ENCODE measurements at regions not wholly inside any gene's neighbourhood (a gene's known extent, or its start where the extent isn't known, plus 50 kb on each side); places are given as distances from the start of the nearest gene placed in this dataset.

DNA sequence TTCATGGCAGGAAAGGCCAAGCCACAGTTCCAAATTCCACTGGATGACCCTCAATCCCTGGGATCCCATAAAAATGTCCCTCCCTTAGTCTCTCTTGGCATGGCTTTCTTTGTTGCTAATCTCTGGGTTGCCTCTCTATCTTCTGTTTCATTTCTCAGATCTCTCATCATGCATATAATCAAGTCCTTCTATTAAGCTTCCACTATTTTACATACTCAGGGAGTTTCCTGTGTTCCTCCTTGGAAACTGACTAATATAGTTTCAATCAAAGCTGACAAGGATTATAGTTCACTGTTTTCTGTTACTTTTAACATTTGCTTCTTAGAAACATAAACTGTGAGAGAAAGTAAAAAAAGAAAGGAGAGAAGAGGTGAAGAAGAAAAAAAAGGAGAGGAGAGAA is 113.8 kb upstream of the COL8A1 start:
- no peaks in the 10 kb centered on the region for H3K4me1 Mint-ChIP-seq
- no peak overlapping the region for H3K4me3 Mint-ChIP-seq
- ATAC-seq (replicated peaks) (no peak), DNase-seq (no peak)
- peaks cover 0 to 4% of the 10 kb centered on the region in 2 donors for H3K9me3 Mint-ChIP-seq
- H3K36me3 Mint-ChIP-seq: no peaks in the 10 kb centered on the region
- peaks cover 4 to 8% of the 10 kb centered on the region in 2 donors for H3K27me3 Mint-ChIP-seq
- H3K27ac Mint-ChIP-seq: no peak overlapping the region

DNA sequence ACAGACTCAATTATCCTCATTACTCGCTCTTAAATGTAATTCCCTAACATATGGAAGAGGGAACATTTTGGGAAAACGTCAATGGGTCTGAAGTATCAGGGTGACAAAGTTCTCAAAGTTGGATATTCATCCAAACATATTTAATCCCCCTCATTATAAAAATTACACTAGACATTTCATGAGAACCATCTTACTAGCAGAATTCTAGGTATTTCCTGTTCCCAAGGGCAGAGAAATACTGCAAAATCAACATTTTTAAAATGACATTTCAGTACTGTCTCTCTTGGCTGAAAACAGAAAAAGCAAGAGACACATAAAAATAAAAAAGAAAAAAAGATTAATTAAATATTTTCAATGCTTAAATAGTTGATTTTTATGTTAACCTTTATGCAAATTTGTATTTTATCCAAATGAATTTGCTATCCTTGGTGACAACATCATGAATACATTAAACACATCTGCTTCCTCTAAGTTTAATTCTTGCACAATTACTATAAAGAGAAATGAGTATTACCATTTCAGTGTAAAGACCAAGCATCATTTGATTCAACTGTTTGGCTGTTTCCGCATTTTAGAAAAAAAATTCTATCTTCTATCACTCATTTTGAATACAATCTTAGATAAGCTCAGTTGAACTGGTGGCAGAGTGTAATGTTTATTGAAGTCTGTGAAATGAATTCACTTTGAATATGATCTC is 114.8 kb upstream of the COL8A1 start:
- peaks cover 0 to 3% of the 10 kb centered on the region in 2 donors for H3K27me3 Mint-ChIP-seq
- H3K4me3 Mint-ChIP-seq: no peak overlapping the region
- H3K36me3 Mint-ChIP-seq: no peaks in the 10 kb centered on the region
- no peaks in the 10 kb centered on the region for H3K4me1 Mint-ChIP-seq
- H3K27ac Mint-ChIP-seq: no peak overlapping the region
- DNase-seq: no peak
- no peak for ATAC-seq (replicated peaks)
- H3K9me3 Mint-ChIP-seq: peaks cover 0 to 4% of the 10 kb centered on the region in 2 donors

DNA sequence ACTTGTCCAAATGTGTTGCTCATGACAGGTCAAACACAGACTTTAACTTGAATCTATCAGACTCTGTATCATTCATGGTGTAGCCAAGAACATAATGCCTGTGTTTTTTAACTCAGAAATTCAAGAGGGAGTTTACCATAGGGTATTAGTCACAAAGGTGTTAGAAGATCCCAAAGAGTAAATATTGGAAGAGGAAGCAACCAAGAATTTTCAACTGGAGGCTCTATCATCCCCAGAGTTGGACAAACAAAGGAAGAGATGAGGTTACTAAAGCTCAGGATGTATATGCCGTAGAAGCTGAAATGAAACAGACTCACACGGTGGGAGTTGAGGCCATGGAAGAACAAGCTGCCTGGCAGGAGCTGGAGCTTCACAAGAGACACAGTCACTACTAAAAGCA is 116.2 kb upstream of the COL8A1 start:
- no peaks in the 10 kb centered on the region for H3K4me1 Mint-ChIP-seq
- no peaks in the 10 kb centered on the region for H3K36me3 Mint-ChIP-seq
- no peak overlapping the region for H3K4me3 Mint-ChIP-seq
- H3K9me3 Mint-ChIP-seq: peaks cover 0 to 4% of the 10 kb centered on the region in 2 donors
- no peak for DNase-seq
- H3K27ac Mint-ChIP-seq: no peak overlapping the region
- H3K27me3 Mint-ChIP-seq: no peaks in the 10 kb centered on the region
- no peak for ATAC-seq (replicated peaks)

DNA sequence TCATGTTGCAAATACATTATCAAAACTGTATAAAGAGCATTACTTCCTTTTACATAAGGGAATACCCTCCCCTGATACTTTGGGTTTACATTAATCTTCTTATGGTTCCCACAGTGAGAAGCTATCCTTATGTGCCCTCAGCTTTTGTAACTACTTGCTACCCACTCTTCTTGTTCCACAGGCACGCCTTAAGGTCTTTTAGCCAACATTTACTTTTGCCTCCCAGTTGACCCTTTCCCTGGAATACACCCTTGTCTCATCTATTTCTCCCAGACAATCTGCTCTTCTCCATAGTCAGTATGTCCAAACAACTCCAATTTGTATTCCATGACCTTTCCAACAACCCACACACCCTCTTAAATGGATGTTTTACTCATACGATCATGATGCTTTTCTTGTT is 116.8 kb upstream of the COL8A1 start:
- H3K27ac Mint-ChIP-seq: no peak overlapping the region

DNA sequence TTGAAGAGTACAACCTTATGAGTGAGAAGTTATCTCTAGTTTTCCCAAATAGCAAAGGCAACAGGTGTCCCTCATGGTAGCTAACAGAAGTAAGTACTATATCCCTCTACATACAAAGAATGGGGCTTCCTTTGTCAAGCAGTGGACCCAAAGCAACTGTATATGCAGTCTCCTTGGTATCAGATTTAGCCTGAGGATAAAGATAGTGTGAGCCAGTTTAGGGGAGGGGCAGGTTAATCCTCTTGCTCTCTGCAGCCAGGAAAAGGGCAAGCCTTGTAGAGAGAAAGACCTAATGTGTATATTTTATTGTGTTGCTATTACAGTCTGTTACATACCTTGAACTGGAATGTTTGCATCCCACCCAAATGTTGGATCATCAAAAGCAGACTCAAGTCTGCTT is 117.9 kb upstream of the COL8A1 start:
- H3K4me3 Mint-ChIP-seq: no peak overlapping the region
- DNase-seq (no peak), ATAC-seq (replicated peaks) (no peak)
- H3K36me3 Mint-ChIP-seq: no peaks in the 10 kb centered on the region
- H3K9me3 Mint-ChIP-seq: no peaks in the 10 kb centered on the region
- H3K27ac Mint-ChIP-seq: no peak overlapping the region
- H3K4me1 Mint-ChIP-seq: no peaks in the 10 kb centered on the region
- H3K27me3 Mint-ChIP-seq: no peaks in the 10 kb centered on the region

More for the DNA sequence above, 116.8 kb upstream of the COL8A1 start:
- Mint-ChIP-seq H3K9me3 (peaks cover 0 to 4% of the 10 kb centered on the region in 2 donors), H3K4me1 (no peaks in the 10 kb centered on the region), H3K36me3 (no peaks in the 10 kb centered on the region), H3K27me3 (no peaks in the 10 kb centered on the region), H3K4me3 (no peak overlapping the region)
- DNase-seq: no peak
- ATAC-seq (replicated peaks): no peak

DNA sequence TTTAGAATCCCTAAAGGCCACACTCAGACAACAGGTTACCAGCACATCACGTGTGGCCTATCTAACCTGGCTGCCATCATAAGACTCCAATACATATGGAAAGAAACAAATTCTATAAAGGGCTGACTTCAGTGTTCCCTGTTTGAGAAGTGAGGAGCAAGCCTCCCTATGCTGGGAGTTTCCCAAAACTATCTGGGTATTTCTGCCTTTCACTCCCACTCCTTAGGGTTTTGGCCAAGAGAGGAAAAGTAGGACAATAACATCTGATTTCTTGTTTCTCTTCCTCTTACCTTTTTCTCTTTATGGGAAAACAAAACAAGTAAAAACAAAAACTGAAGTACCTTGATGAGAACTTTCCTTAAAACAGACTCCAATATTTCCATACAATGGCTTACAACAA is 121.5 kb upstream of the COL8A1 start:
- Mint-ChIP-seq H3K27ac (no peak overlapping the region), H3K9me3 (no peaks in the 10 kb centered on the region), H3K4me3 (no peak overlapping the region), H3K36me3 (no peaks in the 10 kb centered on the region), H3K4me1 (no peaks in the 10 kb centered on the region), H3K27me3 (no peaks in the 10 kb centered on the region)
- no peak for DNase-seq
- no peak for ATAC-seq (replicated peaks)

DNA sequence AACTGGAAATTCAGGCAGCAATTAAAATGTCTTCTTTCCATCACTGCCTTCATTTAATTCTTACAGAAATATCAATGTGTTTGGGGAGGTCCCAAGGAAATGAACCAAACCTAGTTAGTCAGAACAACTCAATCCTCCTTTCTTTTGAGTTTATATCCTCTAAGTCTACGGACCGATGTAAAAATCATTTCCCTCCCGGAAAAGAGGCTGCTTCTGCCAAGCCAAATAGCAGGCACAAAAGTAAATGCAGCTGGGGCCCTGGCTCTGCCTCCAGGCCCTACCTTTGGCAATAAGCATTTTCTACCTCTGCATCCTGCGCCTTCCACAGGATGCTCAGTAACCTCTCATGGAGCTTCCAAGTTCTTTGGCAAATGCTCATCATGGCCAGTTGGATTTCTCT is 122.5 kb upstream of the COL8A1 start:
- no peaks in the 10 kb centered on the region for H3K36me3 Mint-ChIP-seq
- H3K9me3 Mint-ChIP-seq: no peaks in the 10 kb centered on the region
- ATAC-seq (replicated peaks) (no peak), DNase-seq (no peak)
- H3K27me3 Mint-ChIP-seq: no peaks in the 10 kb centered on the region
- no peak overlapping the region for H3K4me3 Mint-ChIP-seq
- no peaks in the 10 kb centered on the region for H3K4me1 Mint-ChIP-seq
- H3K27ac Mint-ChIP-seq: no peak overlapping the region

DNA sequence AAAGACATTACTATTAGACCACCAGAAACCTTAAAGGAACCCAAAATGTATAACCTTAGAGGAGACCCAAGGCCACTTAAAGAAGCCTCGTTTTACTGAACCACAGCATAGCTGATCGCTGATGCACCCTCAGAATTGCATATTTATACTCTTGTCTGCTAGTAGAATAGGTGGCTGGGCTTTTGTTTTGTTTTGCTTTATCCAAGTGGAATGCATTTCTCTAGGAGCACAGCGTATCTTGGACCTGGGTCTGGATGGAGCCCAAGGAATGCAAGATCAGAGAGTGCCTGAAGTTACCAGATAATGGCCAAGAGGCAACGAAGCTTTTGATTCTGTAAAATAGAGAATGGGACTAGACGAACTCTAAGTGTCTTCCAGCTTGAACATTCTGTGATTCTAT is 129.2 kb upstream of the COL8A1 start:
- Mint-ChIP-seq H3K36me3 (no peaks in the 10 kb centered on the region), H3K4me3 (no peak overlapping the region), H3K27ac (no peak overlapping the region), H3K27me3 (no peaks in the 10 kb centered on the region), H3K4me1 (peaks cover 2 to 4% of the 10 kb centered on the region in 2 donors), H3K9me3 (no peaks in the 10 kb centered on the region)
- no peak for DNase-seq
- ATAC-seq (replicated peaks): no peak

DNA sequence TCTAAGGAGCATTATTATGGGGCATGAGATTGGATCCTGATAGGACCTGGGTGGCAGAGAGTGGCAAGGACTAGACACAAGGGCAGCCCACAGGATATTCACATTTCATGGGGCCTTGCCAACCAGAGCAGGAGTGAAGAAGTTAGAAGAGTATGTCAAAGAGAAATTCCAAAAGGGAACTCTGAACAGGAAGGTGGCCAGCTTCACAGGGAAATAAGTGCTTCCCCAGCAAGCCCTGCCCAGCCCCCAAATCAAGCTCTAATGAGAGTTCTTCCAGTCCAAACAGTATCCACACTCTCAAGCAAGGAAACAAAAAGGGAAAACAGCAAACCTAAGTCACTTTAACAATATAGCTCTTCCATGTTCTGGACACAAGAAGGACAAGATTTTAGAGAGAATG is 130.2 kb upstream of the COL8A1 start:
- no peak overlapping the region for H3K27ac Mint-ChIP-seq
- no peaks in the 10 kb centered on the region for H3K9me3 Mint-ChIP-seq
- H3K4me3 Mint-ChIP-seq: no peak overlapping the region
- H3K36me3 Mint-ChIP-seq: no peaks in the 10 kb centered on the region
- H3K27me3 Mint-ChIP-seq: no peaks in the 10 kb centered on the region
- peaks cover 2 to 4% of the 10 kb centered on the region in 2 donors for H3K4me1 Mint-ChIP-seq
- DNase-seq (no peak), ATAC-seq (replicated peaks) (no peak)

DNA sequence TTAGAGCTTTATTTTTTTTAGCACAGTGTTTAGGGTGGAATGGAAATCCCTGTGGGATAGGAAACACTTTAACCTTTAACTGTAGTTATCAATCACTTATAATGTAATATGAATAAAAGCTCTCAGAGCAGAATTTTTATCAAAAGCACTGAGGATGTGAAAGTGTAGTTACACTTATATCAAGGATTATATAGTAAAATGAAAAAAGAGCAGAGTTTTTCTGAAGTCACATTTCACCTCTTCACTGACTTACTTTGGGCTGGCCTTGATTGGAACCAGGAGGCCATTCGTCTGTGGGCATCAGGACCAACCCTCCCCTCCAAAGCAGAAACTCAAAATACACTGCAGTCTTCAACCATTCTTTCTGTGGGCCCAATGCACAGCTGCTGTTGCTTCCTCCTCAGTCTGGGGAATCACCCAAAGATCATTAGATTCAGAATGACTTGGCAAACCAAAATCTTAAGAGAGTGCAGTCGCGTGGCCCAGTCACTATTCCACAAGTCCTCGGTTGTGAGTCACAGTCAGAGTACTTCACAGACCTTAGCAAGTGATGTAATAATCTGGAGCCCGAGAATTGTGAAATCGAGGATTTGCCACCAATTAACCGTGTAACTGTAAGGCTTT is 132.6 kb upstream of the COL8A1 start:
- H3K4me3 Mint-ChIP-seq: peak overlapping the region in 1 of 2 donors; percentile 33
- peaks cover 2 to 4% of the 10 kb centered on the region in 2 donors for H3K4me1 Mint-ChIP-seq
- no peaks in the 10 kb centered on the region for H3K36me3 Mint-ChIP-seq
- no peak overlapping the region for H3K27ac Mint-ChIP-seq
- peak; percentile 89 to 98 for ATAC-seq (replicated peaks)
- no peaks in the 10 kb centered on the region for H3K27me3 Mint-ChIP-seq
- peak; percentile 23 for DNase-seq
- no peaks in the 10 kb centered on the region for H3K9me3 Mint-ChIP-seq

DNA sequence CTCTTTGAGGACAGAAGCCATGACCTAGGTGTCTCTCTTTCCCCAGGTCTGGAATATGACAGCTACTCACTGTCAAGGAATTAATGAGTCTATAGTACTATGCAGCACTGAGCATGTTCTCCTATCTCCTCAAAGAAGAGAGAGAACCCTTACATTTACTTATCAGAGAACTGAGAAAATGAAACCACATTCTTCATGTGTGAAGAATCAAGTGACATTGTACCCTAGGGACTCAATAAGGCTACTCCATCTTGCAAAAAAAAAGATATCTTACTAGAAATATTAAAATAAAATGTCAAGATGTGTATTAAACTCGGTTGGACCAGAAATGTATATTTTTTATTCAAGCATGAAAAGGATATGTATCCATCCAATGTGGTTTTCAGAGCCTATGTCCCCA is 133.2 kb upstream of the COL8A1 start:
- DNase-seq (no peak), ATAC-seq (replicated peaks) (no peak)
- Mint-ChIP-seq H3K9me3 (no peaks in the 10 kb centered on the region), H3K36me3 (no peaks in the 10 kb centered on the region), H3K4me1 (peaks cover 2 to 4% of the 10 kb centered on the region in 2 donors), H3K27me3 (no peaks in the 10 kb centered on the region), H3K4me3 (no peak overlapping the region), H3K27ac (no peak overlapping the region)

DNA sequence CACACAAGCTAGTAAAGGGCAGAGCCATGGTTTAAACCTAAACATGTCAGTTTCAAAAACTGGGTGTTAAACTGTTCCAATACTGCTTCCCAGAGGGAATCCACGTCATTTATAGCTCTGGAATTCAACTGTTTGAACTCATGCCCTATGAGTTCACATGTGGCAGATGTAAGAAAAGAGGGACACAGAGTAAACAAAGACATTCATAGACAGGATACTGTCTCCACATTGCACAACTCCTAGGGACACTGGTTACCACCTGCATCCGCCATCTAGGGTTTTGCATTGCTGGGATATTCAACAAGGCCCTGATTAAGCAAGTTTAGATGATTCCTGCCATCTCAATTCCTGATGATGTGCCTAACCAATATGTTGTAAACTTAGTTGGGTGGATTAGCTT is 134.1 kb upstream of the COL8A1 start:
- H3K27ac Mint-ChIP-seq: no peak overlapping the region
- no peak for ATAC-seq (replicated peaks)
- no peak for DNase-seq
- no peaks in the 10 kb centered on the region for H3K27me3 Mint-ChIP-seq
- H3K4me1 Mint-ChIP-seq: peaks cover 2 to 4% of the 10 kb centered on the region in 2 donors
- H3K9me3 Mint-ChIP-seq: no peaks in the 10 kb centered on the region
- no peak overlapping the region for H3K4me3 Mint-ChIP-seq
- no peaks in the 10 kb centered on the region for H3K36me3 Mint-ChIP-seq

DNA sequence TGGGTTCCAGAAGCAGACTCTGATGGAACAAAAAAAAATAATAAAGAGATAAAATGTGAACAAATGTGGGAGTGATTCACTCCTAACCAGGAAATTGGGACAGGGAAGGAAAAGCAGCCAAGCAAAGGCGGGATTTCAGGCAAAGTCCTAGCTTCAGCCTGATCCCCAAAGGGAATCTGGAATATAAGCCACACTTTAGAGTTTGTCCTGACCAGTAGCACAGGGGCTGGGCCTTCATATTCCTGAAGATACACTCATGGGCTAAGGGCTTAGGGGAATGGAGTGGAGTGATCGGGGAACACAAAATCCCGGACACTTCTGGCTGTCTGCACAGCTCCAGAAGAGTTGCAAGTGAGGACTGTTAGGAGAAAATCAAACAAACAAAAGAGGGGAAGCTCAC is 135.0 kb upstream of the COL8A1 start:
- no peak for DNase-seq
- Mint-ChIP-seq H3K4me3 (no peak overlapping the region), H3K36me3 (no peaks in the 10 kb centered on the region), H3K27ac (no peak overlapping the region), H3K9me3 (no peaks in the 10 kb centered on the region), H3K27me3 (no peaks in the 10 kb centered on the region), H3K4me1 (peaks cover 2 to 4% of the 10 kb centered on the region in 2 donors)
- no peak for ATAC-seq (replicated peaks)

DNA sequence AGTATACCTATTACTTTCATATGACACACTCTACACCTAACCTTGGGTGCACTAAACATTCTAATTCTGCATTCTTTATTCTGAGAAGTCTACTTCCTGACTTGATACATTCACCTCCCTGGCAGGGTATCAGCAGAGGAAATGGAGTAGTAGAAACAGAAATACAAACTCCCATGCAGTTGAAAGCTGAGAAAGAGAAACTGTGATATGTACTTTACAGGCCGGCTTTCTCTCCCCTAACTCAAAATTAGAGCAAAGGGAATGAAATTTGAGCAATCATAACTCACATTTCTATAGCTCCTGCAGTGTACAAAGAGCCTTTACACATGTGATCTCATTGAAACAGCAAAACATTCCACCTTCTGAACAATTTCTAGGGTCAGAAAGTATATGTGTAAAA is 135.5 kb upstream of the COL8A1 start:
- H3K9me3 Mint-ChIP-seq: no peaks in the 10 kb centered on the region
- DNase-seq (no peak), ATAC-seq (replicated peaks) (no peak)
- peaks cover 2 to 4% of the 10 kb centered on the region in 2 donors for H3K4me1 Mint-ChIP-seq
- no peaks in the 10 kb centered on the region for H3K27me3 Mint-ChIP-seq
- H3K27ac Mint-ChIP-seq: no peak overlapping the region
- H3K4me3 Mint-ChIP-seq: no peak overlapping the region
- no peaks in the 10 kb centered on the region for H3K36me3 Mint-ChIP-seq

DNA sequence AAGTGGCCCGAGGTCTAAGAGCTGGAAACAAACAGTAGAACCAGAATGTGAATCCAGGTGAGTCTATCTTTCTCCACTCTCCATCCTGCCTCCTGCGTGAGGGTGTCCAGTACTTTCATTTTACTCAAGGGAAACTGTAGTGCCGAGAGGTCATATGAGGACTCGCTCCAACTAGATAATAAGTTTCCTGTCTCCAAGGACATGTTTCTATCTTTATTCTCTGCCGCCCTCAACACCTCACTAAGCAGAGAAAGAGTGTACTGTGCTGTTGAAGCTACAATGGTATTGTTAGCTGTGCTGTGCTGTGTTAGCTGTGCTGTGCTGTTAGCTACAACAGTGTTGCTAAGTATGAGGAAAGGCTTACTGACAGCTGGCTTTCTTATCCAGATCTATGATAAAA is 137.9 kb upstream of the COL8A1 start:
- Mint-ChIP-seq H3K27me3 (no peaks in the 10 kb centered on the region), H3K27ac (no peak overlapping the region), H3K4me1 (no peaks in the 10 kb centered on the region), H3K9me3 (no peaks in the 10 kb centered on the region), H3K36me3 (no peaks in the 10 kb centered on the region), H3K4me3 (no peak overlapping the region)
- no peak for DNase-seq
- ATAC-seq (replicated peaks): no peak

Measured in stimulated activated naive B cell treated with anti-CD40 and anti-IgM and Interleukin-4, amounts not matched to agents 10 μg/mL and 1 μg/mL and 100 μg/mL, for 72 hours (primary cell).